ENCODE measurements at regions not wholly inside any gene's neighbourhood (a gene's known extent, or its start where the extent isn't known, plus 50 kb on each side); places are given as distances from the start of the nearest gene placed in this dataset.

DNA sequence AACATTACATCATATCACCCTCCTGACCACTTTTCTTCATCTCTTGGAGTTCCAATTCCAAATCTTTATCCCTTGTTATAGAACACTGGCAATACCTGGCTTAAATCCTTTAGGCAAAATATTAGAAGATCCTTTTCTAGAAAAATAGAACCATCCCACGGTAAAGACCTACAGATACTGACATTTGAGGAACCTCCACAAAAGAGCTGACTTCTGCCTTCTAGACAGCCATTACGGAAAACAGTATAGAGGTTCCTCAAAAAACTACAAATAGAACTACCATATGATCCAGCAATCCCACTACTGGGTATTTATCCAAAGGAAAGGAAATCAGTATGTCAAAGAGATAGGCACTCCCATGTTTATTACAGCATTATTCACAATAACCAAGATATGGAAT is 241.7 kb upstream of the AMIGO2 start:
- no peaks in the 10 kb centered on the region for H3K9me3 ChIP-seq (ENCODE audit: control insufficient read depth in 2 of 2, low read length in 2 of 2)
- H3K36me3 ChIP-seq (ENCODE audit: control insufficient read depth, insufficient read depth, low read length), result no peaks in the 10 kb centered on the region
- Mint-ChIP-seq H3K27ac (peak overlapping the region in 1 of 3 donors; percentile 4), H3K9me3 (peaks cover 0 to 3% (median 0%) of the 10 kb centered on the region in 7 donors), H3K4me3 (peak overlapping the region in 1 of 4 donors; percentile 30), H3K4me1 (peaks cover 14 to 26% (median 19%) of the 10 kb centered on the region in 4 donors), H3K27me3 (no peaks in the 10 kb centered on the region), H3K36me3 (no peaks in the 10 kb centered on the region)
- ATAC-seq (ENCODE audit: low read depth in 2 of 2) (no peak), DNase-seq (no peak)
- no peaks in the 10 kb centered on the region for H3K4me1 ChIP-seq (ENCODE audit: control insufficient read depth, insufficient read depth, low read length, poor library complexity, severe bottlenecking)
- H3K27me3 ChIP-seq (ENCODE audit: control insufficient read depth, insufficient read depth, low read length), result no peaks in the 10 kb centered on the region
- no peak overlapping the region for H3K4me3 ChIP-seq (ENCODE audit: low read depth, low read length)
- H3K27ac ChIP-seq (ENCODE audit: insufficient read depth, low read length, poor library complexity, severe bottlenecking), result no peak overlapping the region

DNA sequence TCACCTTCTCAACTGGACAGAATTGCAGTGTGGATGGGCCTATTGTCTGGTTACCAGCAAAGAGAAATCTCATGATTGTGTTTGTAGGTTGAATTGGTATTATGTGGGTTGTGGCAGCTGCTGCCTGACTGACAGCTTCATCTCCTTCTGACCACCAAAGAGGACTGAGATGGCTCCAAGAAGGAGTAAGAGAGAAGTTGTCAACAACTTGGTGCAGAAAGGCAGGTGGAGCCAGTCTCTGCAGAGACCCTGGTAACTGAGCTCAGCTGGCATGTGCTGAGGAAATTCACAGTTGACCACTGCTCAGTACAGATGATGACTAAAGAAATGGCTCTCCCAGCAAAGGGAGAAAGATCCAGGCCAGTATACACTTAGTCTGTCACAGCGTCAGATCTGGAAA is 240.0 kb upstream of the AMIGO2 start:
- ATAC-seq (ENCODE audit: low read depth in 2 of 2) (no peak), DNase-seq (no peak)
- no peaks in the 10 kb centered on the region for H3K4me1 ChIP-seq (ENCODE audit: control insufficient read depth, insufficient read depth, low read length, poor library complexity, severe bottlenecking)
- no peaks in the 10 kb centered on the region for H3K27me3 Mint-ChIP-seq
- H3K27me3 ChIP-seq (ENCODE audit: control insufficient read depth, insufficient read depth, low read length), result no peaks in the 10 kb centered on the region
- no peak overlapping the region for H3K27ac ChIP-seq (ENCODE audit: insufficient read depth, low read length, poor library complexity, severe bottlenecking)
- H3K36me3 ChIP-seq (ENCODE audit: control insufficient read depth, insufficient read depth, low read length), result no peaks in the 10 kb centered on the region
- H3K9me3 Mint-ChIP-seq, result peaks cover 0 to 3% (median 0%) of the 10 kb centered on the region in 7 donors
- no peaks in the 10 kb centered on the region for H3K9me3 ChIP-seq (ENCODE audit: control insufficient read depth in 2 of 2, low read length in 2 of 2)
- no peak overlapping the region for H3K4me3 Mint-ChIP-seq
- no peak overlapping the region for H3K4me3 ChIP-seq (ENCODE audit: low read depth, low read length)
- H3K27ac Mint-ChIP-seq, result peak overlapping the region in 1 of 3 donors; percentile 1
- no peaks in the 10 kb centered on the region for H3K36me3 Mint-ChIP-seq
- H3K4me1 Mint-ChIP-seq, result peaks cover 12 to 27% (median 21%) of the 10 kb centered on the region in 4 donors

DNA sequence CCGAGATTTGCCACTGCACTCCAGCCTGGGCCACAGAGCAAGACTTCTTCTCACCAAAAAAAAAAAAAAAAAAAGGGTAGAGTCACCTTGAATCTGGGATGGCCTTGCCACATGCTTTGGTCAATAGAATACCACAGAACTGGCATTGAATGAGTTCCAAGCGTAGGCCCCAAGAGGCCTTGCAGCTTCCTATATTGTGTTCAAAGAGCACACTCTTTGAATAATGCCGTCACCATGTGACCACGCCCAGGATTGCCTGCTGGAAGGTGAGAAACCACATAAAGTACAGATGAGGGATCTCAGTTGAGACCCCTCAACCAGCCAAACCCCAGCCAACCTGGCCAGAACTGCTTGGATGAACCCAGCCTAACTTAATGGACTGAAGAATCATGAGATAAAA is 239.2 kb upstream of the AMIGO2 start:
- H3K36me3 Mint-ChIP-seq, result no peaks in the 10 kb centered on the region
- H3K4me3 Mint-ChIP-seq, result no peak overlapping the region
- no peak overlapping the region for H3K4me3 ChIP-seq (ENCODE audit: low read depth, low read length)
- peaks cover 0 to 3% (median 0%) of the 10 kb centered on the region in 7 donors for H3K9me3 Mint-ChIP-seq
- H3K4me1 Mint-ChIP-seq, result peaks cover 12 to 24% (median 19%) of the 10 kb centered on the region in 4 donors
- no peaks in the 10 kb centered on the region for H3K4me1 ChIP-seq (ENCODE audit: control insufficient read depth, insufficient read depth, low read length, poor library complexity, severe bottlenecking)
- no peaks in the 10 kb centered on the region for H3K9me3 ChIP-seq (ENCODE audit: control insufficient read depth in 2 of 2, low read length in 2 of 2)
- H3K27ac ChIP-seq (ENCODE audit: insufficient read depth, low read length, poor library complexity, severe bottlenecking), result no peak overlapping the region
- DNase-seq, result no peak
- no peak for ATAC-seq (ENCODE audit: low read depth in 2 of 2)
- no peaks in the 10 kb centered on the region for H3K27me3 ChIP-seq (ENCODE audit: control insufficient read depth, insufficient read depth, low read length)
- no peaks in the 10 kb centered on the region for H3K27me3 Mint-ChIP-seq
- no peaks in the 10 kb centered on the region for H3K36me3 ChIP-seq (ENCODE audit: control insufficient read depth, insufficient read depth, low read length)
- peak overlapping the region in 1 of 3 donors; percentile 42 for H3K27ac Mint-ChIP-seq

DNA sequence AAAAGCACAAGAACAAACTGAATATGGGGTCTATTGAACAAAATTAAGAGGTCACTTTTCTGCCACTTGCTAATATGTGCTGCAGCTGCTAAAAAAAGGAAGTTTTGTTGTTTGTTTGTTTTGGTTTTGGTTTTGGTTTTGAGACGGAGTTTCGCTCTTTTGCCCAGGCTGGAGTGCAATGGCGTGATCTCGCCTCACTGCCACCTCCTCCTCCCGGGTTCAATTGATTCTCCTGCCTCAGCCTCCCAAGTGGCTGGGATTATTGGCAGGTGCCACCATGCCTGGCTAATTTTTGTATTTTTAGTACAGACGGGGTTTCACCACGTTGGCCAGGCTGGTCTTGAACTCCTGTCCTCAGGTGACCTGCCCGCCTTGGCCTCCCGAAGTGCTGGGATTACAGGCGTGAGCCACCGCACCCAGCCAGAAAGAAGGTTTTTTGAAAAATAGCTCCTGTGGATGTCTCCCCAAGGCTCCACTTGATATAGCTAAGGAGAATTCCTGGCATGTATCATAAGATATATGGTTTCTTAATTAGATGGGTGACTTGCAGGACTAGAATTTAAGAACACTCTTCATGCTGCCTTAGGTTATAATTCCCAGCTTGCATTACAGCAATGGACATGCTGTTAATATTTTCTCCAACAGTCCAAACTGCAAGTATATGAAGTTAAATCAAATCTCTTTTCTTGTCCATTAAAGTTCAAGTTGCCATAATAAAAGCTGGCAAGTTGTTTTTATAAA is 237.6 kb upstream of the AMIGO2 start:
- Histone ChIP-seq H3K36me3 (ENCODE audit: control insufficient read depth, insufficient read depth, low read length) (no peaks in the 10 kb centered on the region), H3K4me1 (ENCODE audit: control insufficient read depth, insufficient read depth, low read length, poor library complexity, severe bottlenecking) (no peaks in the 10 kb centered on the region), H3K27me3 (ENCODE audit: control insufficient read depth, insufficient read depth, low read length) (no peaks in the 10 kb centered on the region), H3K9me3 (ENCODE audit: control insufficient read depth in 2 of 2, low read length in 2 of 2) (no peaks in the 10 kb centered on the region), H3K4me3 (ENCODE audit: low read depth, low read length) (peak overlapping the region; percentile 62), H3K27ac (ENCODE audit: insufficient read depth, low read length, poor library complexity, severe bottlenecking) (no peak overlapping the region)
- ATAC-seq (ENCODE audit: low read depth in 2 of 2) (no peak), DNase-seq (peak in 1 of 3 donors; percentile 24)
- peak overlapping the region; percentile 21 to 74 (median 44) for H3K27ac Mint-ChIP-seq
- H3K4me3 Mint-ChIP-seq, result peak overlapping the region; percentile 43 to 66 (median 58)
- no peaks in the 10 kb centered on the region for H3K27me3 Mint-ChIP-seq
- peaks cover 8 to 27% (median 19%) of the 10 kb centered on the region in 4 donors for H3K4me1 Mint-ChIP-seq
- H3K36me3 Mint-ChIP-seq, result no peaks in the 10 kb centered on the region
- peaks cover 0 to 3% (median 0%) of the 10 kb centered on the region in 7 donors for H3K9me3 Mint-ChIP-seq

DNA sequence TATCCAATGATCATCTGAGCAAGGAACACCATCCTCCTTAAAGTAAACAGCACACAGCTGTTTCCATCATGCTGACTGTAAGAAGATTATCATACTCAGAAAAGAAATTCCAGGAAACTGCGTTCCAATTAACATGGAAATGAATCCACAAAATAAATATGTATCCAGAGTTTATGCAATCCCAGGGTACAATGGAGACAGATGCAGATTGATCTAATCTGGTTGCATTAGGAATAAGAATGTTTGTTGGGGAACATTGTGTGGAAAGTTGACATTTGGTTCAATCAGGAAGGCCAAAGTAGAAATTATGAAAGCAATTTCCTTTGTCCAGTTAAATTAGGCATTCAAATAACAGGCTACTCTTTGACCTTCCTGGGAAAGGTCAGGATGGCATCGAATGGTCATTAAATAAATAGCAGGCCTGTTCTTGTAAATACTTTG is 236.9 kb upstream of the AMIGO2 start:
- Histone ChIP-seq H3K27me3 (ENCODE audit: control insufficient read depth, insufficient read depth, low read length) (no peaks in the 10 kb centered on the region), H3K4me3 (ENCODE audit: low read depth, low read length) (peak overlapping the region; percentile 62), H3K9me3 (ENCODE audit: control insufficient read depth in 2 of 2, low read length in 2 of 2) (no peaks in the 10 kb centered on the region), H3K4me1 (ENCODE audit: control insufficient read depth, insufficient read depth, low read length, poor library complexity, severe bottlenecking) (no peaks in the 10 kb centered on the region), H3K27ac (ENCODE audit: insufficient read depth, low read length, poor library complexity, severe bottlenecking) (no peak overlapping the region), H3K36me3 (ENCODE audit: control insufficient read depth, insufficient read depth, low read length) (no peaks in the 10 kb centered on the region)
- Mint-ChIP-seq H3K4me1 (peaks cover 8 to 27% (median 17%) of the 10 kb centered on the region in 4 donors), H3K27me3 (no peaks in the 10 kb centered on the region), H3K9me3 (peaks cover 0 to under 1% (median 0%) of the 10 kb centered on the region in 7 donors), H3K4me3 (peak overlapping the region in 3 of 4 donors; percentile 50 to 65 (median 53)), H3K36me3 (no peaks in the 10 kb centered on the region), H3K27ac (peak overlapping the region in 2 of 3 donors; percentile 44 to 74)
- ATAC-seq (ENCODE audit: low read depth in 2 of 2), result no peak
- DNase-seq, result no peak

DNA sequence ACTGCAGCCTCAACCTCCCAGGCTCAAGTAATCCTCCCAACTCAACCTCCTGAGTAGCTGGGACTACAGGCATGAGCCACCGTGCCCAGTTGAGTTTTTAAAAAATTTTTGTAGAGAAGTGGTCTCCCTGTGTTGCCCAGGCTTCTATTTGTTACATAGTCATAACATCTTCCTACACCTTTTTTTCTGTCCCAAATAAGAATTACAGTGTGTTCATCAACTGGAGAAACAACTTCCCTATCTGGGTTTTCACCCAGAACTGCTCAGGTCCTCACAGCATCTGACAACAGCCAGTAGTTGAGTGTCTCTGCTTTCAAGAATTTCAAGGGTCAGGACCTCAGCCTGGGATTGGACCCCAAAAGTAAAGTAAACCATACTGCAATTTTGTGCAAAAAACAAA is 235.2 kb upstream of the AMIGO2 start:
- H3K4me3 ChIP-seq (ENCODE audit: low read depth, low read length), result no peak overlapping the region
- H3K36me3 Mint-ChIP-seq, result no peaks in the 10 kb centered on the region
- no peaks in the 10 kb centered on the region for H3K27me3 ChIP-seq (ENCODE audit: control insufficient read depth, insufficient read depth, low read length)
- no peaks in the 10 kb centered on the region for H3K27me3 Mint-ChIP-seq
- H3K9me3 ChIP-seq (ENCODE audit: control insufficient read depth in 2 of 2, low read length in 2 of 2), result no peaks in the 10 kb centered on the region
- no peak overlapping the region for H3K4me3 Mint-ChIP-seq
- H3K27ac Mint-ChIP-seq, result no peak overlapping the region
- peaks cover 8 to 26% (median 15%) of the 10 kb centered on the region in 4 donors for H3K4me1 Mint-ChIP-seq
- no peak for ATAC-seq (ENCODE audit: low read depth in 2 of 2)
- H3K9me3 Mint-ChIP-seq, result peaks cover 0 to 7% (median 0%) of the 10 kb centered on the region in 7 donors
- no peaks in the 10 kb centered on the region for H3K4me1 ChIP-seq (ENCODE audit: control insufficient read depth, insufficient read depth, low read length, poor library complexity, severe bottlenecking)
- H3K27ac ChIP-seq (ENCODE audit: insufficient read depth, low read length, poor library complexity, severe bottlenecking), result no peak overlapping the region
- no peak for DNase-seq
- no peaks in the 10 kb centered on the region for H3K36me3 ChIP-seq (ENCODE audit: control insufficient read depth, insufficient read depth, low read length)

DNA sequence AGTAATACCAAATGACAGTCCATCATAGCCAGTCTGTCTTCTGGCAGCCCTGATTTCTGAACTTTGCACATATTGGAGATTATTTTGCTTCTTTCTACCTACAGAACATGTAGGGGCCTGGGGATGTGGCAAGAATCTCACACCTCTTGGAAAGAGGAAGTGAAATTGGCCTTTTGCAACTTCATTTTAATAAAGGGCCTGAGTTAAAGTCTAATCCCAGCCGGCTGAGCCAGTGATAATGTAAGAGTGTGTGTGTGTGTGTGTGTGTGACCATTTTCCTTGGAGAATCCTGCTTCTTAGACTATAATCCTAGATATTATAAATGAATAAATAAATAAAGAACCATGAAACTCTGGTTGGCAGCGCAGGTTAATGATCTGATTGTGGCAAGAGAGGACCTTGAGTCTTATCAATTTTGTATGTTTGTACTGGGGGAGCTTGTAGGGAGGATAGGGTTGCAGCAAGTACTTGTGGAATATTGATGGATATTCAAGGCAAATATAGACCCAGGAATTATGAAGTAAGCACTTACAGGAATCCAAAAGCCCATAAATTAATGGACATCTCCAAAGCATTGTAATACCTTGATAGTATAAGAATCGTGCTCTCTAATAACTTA is 233.2 kb upstream of the AMIGO2 start:
- Mint-ChIP-seq H3K36me3 (no peaks in the 10 kb centered on the region), H3K27me3 (no peaks in the 10 kb centered on the region), H3K27ac (peak overlapping the region in 2 of 3 donors; percentile 5 to 53), H3K4me1 (peaks cover 11 to 25% (median 17%) of the 10 kb centered on the region in 4 donors), H3K4me3 (no peak overlapping the region), H3K9me3 (peaks cover 0 to 7% (median 2%) of the 10 kb centered on the region in 7 donors)
- no peak overlapping the region for H3K27ac ChIP-seq (ENCODE audit: insufficient read depth, low read length, poor library complexity, severe bottlenecking)
- no peaks in the 10 kb centered on the region for H3K27me3 ChIP-seq (ENCODE audit: control insufficient read depth, insufficient read depth, low read length)
- DNase-seq, result no peak
- no peak overlapping the region for H3K4me3 ChIP-seq (ENCODE audit: low read depth, low read length)
- H3K4me1 ChIP-seq (ENCODE audit: control insufficient read depth, insufficient read depth, low read length, poor library complexity, severe bottlenecking), result no peaks in the 10 kb centered on the region
- peaks cover 0 to 2% of the 10 kb centered on the region in 2 experiments for H3K9me3 ChIP-seq (ENCODE audit: control insufficient read depth in 2 of 2, low read length in 2 of 2)
- ATAC-seq (ENCODE audit: low read depth in 2 of 2), result no peak
- no peaks in the 10 kb centered on the region for H3K36me3 ChIP-seq (ENCODE audit: control insufficient read depth, insufficient read depth, low read length)
